Fibroblast of mammary gland (primary cell): ENCODE measurements at regions not wholly inside any gene's neighbourhood (a gene's known extent, or its start where the extent isn't known, plus 50 kb on each side); places are given as distances from the start of the nearest gene placed in this dataset.

Experiments
- DNase-seq: peaks from one replicate; pipeline ENCODE4 v3.0.0-alpha.2; 2010; ENCODE audit warnings: low read depth
- H3K4me3 ChIP-seq: 2 replicates; pipeline ENCODE4 v1.5.1; 2011; ENCODE audit warnings: low read depth, mild to moderate bottlenecking, low read length, moderate library complexity; ENCODE audit not compliant: control insufficient read depth
- TF ChIP-seq, protein P1 (sequence below): conservative IDR thresholded peaks from 2 replicates; pipeline ENCODE4 v1.5.1; 2011; ENCODE audit warnings: low read depth, low read length, inconsistent platforms; ENCODE audit not compliant: control insufficient read depth, insufficient read depth

DNA sequence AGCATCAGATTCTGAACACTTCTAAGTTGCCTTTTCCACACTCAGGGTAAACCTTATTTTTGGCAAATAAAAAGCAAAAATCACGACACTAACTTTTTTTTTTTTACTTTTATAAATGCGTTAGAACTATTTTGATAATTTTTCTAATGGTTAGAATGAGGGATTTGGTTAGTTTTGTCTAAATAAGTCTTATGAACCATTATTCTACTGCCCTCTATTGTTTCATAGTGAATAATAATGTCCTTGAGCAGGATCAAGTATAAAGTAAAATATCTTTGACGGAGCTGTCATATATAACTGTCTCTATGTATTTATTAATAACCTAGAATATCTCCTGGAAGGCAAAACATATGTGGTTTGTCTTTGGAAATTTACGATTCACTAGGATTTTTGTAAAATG is 631.8 kb downstream of the GABRG2 start:
- H3K4me3 ChIP-seq = no peak overlapping the region
- TF ChIP-seq, protein P1, sequence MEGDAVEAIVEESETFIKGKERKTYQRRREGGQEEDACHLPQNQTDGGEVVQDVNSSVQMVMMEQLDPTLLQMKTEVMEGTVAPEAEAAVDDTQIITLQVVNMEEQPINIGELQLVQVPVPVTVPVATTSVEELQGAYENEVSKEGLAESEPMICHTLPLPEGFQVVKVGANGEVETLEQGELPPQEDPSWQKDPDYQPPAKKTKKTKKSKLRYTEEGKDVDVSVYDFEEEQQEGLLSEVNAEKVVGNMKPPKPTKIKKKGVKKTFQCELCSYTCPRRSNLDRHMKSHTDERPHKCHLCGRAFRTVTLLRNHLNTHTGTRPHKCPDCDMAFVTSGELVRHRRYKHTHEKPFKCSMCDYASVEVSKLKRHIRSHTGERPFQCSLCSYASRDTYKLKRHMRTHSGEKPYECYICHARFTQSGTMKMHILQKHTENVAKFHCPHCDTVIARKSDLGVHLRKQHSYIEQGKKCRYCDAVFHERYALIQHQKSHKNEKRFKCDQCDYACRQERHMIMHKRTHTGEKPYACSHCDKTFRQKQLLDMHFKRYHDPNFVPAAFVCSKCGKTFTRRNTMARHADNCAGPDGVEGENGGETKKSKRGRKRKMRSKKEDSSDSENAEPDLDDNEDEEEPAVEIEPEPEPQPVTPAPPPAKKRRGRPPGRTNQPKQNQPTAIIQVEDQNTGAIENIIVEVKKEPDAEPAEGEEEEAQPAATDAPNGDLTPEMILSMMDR = no peak
- no peak for DNase-seq

DNA sequence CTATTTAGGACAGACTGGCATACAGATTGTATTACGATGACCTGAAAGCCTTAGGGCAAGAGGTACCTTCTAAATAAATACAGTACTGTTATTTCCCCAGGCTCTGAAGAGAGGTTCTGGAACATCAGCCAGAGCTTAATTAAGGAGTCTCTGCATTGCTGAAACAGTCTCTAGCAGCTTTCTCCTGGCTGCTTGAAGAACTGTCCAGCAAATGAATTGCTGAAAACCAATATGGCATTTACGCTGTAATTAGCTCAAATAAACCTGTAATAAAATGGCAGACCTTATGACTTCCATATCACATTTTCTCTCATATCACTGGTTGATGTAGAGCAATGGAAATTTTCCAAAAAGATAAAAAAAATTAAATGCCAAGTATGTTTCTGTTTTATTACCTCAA is 636.3 kb downstream of the GABRG2 start:
- TF ChIP-seq, protein P1 = no peak
- H3K4me3 ChIP-seq = no peak overlapping the region
- DNase-seq = no peak

DNA sequence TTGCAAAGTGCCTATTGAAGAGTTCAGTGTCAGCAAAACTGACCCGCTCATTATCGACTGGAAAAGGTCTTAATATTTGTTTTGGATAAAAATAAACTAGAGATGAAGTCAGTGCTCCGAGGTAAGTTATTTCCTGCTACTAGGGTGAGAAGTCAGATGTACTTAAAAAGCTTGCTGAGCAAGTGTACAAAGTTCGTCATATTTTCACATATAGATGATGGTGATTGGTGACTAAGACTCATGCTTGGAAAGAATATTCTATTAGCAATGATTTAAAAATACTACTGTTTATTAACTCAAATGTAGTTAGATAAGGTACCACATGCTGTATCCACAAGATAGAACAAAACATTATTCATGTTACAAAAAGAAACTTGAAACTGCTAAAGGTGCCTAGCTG is 643.7 kb downstream of the GABRG2 start:
- H3K4me3 ChIP-seq = no peak overlapping the region
- TF ChIP-seq, protein P1 = no peak
- no peak for DNase-seq

DNA sequence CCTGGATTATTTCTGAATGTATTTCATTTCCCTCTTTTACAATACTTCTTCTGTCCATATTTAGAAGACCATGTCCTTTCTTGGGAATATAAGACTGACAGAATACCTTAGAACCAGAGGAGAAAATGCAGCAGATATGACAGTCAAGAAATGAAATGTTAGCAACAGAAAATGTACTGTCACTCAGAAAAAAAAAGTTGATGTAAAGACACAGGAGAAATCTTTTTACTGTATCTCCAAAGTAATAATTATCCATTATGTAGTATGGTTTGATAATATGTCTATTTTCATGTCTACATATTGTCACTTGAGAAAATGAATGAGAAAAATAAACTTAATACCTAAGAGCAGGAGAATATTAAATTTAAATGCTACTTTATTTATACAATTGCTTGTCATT is 652.1 kb downstream of the GABRG2 start:
- DNase-seq = no peak
- H3K4me3 ChIP-seq = no peak overlapping the region
- TF ChIP-seq, protein P1 = no peak

DNA sequence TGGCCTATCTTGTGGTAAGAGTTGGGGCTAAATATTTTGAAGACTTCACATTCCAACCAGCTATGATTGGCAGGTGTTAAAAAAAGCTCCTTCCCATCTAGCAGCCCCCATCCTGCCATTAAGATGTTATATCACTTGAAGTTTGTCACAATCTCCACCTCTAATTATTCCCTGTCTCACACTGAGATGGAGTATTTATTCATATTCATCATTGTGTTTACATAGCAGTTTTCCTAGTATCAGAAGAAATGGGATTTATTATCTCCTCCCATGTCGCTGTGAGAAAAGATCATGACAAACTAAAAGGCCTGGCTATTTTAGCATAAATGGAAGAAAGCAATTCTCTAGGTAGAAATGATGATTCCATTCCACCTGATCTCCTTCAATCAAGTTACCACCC is 653.6 kb downstream of the GABRG2 start:
- no peak for DNase-seq
- TF ChIP-seq, protein P1 = no peak
- no peak overlapping the region for H3K4me3 ChIP-seq

DNA sequence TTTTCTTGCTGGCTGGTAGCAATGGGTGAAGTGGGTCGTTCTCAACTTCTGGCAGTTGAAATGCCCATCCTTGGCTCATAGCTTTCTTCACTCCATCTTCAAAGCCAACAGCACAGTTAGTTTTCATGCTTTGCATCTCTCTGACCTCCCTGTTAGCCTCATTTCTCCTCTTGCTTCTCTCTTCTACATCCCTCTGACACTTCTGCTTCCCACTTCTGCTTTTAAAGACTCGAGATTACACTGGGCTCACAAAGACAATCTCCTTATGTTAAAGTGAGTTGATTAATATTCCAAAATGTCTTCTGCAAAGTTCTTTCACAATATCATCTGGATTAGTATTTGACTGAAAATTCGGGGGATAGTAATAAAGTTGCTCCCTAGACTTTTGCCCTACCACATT is 684.8 kb upstream of the CCNG1 start:
- H3K4me3 ChIP-seq = no peak overlapping the region
- TF ChIP-seq, protein P1 = no peak
- no peak for DNase-seq

DNA sequence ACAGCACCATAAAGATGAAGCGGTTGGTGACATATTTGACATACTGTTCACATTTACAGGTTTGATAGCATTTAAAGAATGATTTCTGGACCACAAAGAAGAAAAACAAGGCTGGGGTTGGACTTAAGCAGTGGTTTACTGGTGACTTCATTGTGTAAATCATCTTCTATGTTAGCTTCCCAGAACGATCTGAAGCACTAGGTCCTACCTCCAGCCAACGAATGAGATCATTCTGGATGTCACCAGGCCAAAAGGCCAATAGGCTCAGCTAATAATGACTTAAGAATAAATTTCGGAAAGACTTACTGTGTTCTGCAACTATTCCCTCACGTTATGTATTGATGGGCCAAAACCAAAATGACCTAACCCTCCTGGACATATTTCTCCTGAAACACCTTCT is 675.3 kb upstream of the CCNG1 start:
- H3K4me3 ChIP-seq = no peak overlapping the region
- DNase-seq = no peak
- TF ChIP-seq, protein P1 = no peak
